Frontal cortex (tissue), 3 donors: ENCODE measurements at regions not wholly inside any gene's neighbourhood (a gene's known extent, or its start where the extent isn't known, plus 50 kb on each side); places are given as distances from the start of the nearest gene placed in this dataset.
A peak's percentile ranks its signal among the peaks of the same experiment; 100 is the strongest.

Experiments
- DNase-seq, 2 donors: peaks; one replicate each; pipeline ENCODE4 v3.0.0; 2012; ENCODE audit warnings: low spot score in 2 of 2
- FAIRE-seq: peaks from 2 replicates; lab custom pipeline; 2012; peaks lifted over from hg19 to GRCh38; lab: Jason Lieb, UNC
- donor health status: control.
- donor health status: control.
- donor health status: control.

GRCh38 chr12:24222968-24223367, 273.5 kb upstream of the SOX5 start:
- FAIRE-seq (no peak), DNase-seq (no peak)

GRCh38 chr12:24212496-24212895, 263.0 kb upstream of the SOX5 start:
- FAIRE-seq (no peak), DNase-seq (no peak)

GRCh38 chr12:24206621-24207020, 257.2 kb upstream of the SOX5 start:
- FAIRE-seq (no peak), DNase-seq (no peak)

GRCh38 chr12:24201258-24201970, 251.9 kb upstream of the SOX5 start:
- DNase-seq: no peak
- no peak for FAIRE-seq

GRCh38 chr12:24200010-24200409, 250.5 kb upstream of the SOX5 start:
- FAIRE-seq (no peak), DNase-seq (no peak)

GRCh38 chr12:24198936-24199671, 249.6 kb upstream of the SOX5 start:
- FAIRE-seq (no peak), DNase-seq (no peak)

- DNase-seq: no peak
- FAIRE-seq: no peak
These were observed 248.6 kb upstream of the SOX5 start for GRCh38 chr12:24198070-24198469.

- DNase-seq (no peak), FAIRE-seq (no peak)
These were observed 248.1 kb upstream of the SOX5 start for GRCh38 chr12:24197532-24197931.

- FAIRE-seq (peak; percentile 61), DNase-seq (no peak)
These were observed 245.6 kb upstream of the SOX5 start for GRCh38 chr12:24195063-24195462.

- FAIRE-seq (no peak), DNase-seq (no peak)
These were observed 241.6 kb upstream of the SOX5 start for GRCh38 chr12:24191117-24191516.

- DNase-seq (no peak), FAIRE-seq (no peak)
These were observed 236.3 kb upstream of the SOX5 start for GRCh38 chr12:24185782-24186181.

GRCh38 chr12:24177889-24178288, 228.4 kb upstream of the SOX5 start:
- DNase-seq (no peak), FAIRE-seq (no peak)

- no peak for FAIRE-seq
These were observed 226.5 kb upstream of the SOX5 start for GRCh38 chr12:24175929-24176328.

GRCh38 chr12:24175284-24175683, 225.8 kb upstream of the SOX5 start:
- FAIRE-seq (no peak), DNase-seq (no peak)

More at GRCh38 chr12:24175929-24176328, 226.5 kb upstream of the SOX5 start:
- no peak for DNase-seq

- no peak for DNase-seq
- no peak for FAIRE-seq
These were observed 223.6 kb upstream of the SOX5 start for GRCh38 chr12:24173067-24173466.

- DNase-seq (no peak), FAIRE-seq (no peak)
These were observed 223.2 kb upstream of the SOX5 start for GRCh38 chr12:24172773-24173066.

GRCh38 chr12:24172031-24172772, 222.7 kb upstream of the SOX5 start:
- FAIRE-seq (no peak), DNase-seq (no peak)

GRCh38 chr12:24155042-24155441, 205.6 kb upstream of the SOX5 start:
- DNase-seq (no peak), FAIRE-seq (no peak)

- FAIRE-seq: no peak
- no peak for DNase-seq
These were observed 203.6 kb upstream of the SOX5 start for GRCh38 chr12:24153079-24153478.

- FAIRE-seq: no peak
- no peak for DNase-seq
These were observed 202.8 kb upstream of the SOX5 start for GRCh38 chr12:24152270-24152669.

GRCh38 chr12:24143928-24144327, 194.5 kb upstream of the SOX5 start:
- FAIRE-seq: no peak
- DNase-seq: no peak
